HCT116 (cell line): ENCODE measurements at regions not wholly inside any gene's neighbourhood (a gene's known extent, or its start where the extent isn't known, plus 50 kb on each side); places are given as distances from the start of the nearest gene placed in this dataset.

ENCODE experiments used
- ATAC-seq: fragments of 200-7000 bp; cut with Tn5 transposase; 2 replicates; pipeline ENCODE4 v1.9.1; 2020; ENCODE audit warnings: mild to moderate bottlenecking, moderate library complexity
- BruUV-seq: library from RNA; stranded (reverse); fragments of 400-500 nt; replicated peaks from 2 replicates; lab custom pipeline; 2021; lab: Mats Ljungman, UMichigan
- CTCF ChIA-PET: fragments of 300-600 bp; sonication (Branson Sonifier 250); formaldehyde crosslinking; loops from one replicate; lab custom pipeline; 2021; ENCODE audit warnings: antibody characterized with exemption; lab: Charles Lee
- POLR2A ChIA-PET: fragments of 300-600, 350-600 bp; sonication (Branson Sonifier 250); formaldehyde crosslinking; loops from one replicate; lab custom pipeline; 2021; ENCODE audit warnings: antibody characterized with exemption; lab: Charles Lee
- RAD21 ChIA-PET, 2 experiments: fragments of 300-600 bp; sonication (Branson Sonifier 250); formaldehyde crosslinking; loops; one replicate each; lab custom pipeline; 2023; ENCODE audit warnings: low total read pairs in 2 of 2; ENCODE audit not compliant: uncharacterized antibody in 2 of 2, unreplicated experiment in 2 of 2, low non-redundant PET in 1 of 2; lab: Charles Lee
- DNase-seq: peaks from one replicate; pipeline ENCODE4 v3.0.0-alpha.2; 2010; ENCODE audit warnings: low read depth, low spot score
- H2AFZ ChIP-seq: fragments of 200-600 bp; shearing (Covaris generic), sonication (generic); 2 replicates; pipeline ENCODE4 v1.6.1; 2017; ENCODE audit warnings: low read depth, mixed run types, mixed read lengths, antibody characterized with exemption, low read length; ENCODE audit not compliant: poor library complexity, severe bottlenecking
- H3K27ac ChIP-seq: 2 replicates; pipeline ENCODE4 v1.5.1; 2012; ENCODE audit warnings: low read depth, low read length
- H3K27me3 ChIP-seq: fragments of 200-600 bp; sonication (generic); 2 replicates; pipeline ENCODE4 v1.6.1; 2016; ENCODE audit warnings: mixed run types, low read length, mixed read lengths; ENCODE audit not compliant: insufficient read depth
- H3K36me3 ChIP-seq, 2 experiments: fragments of 200-500 bp in 1 of 2; fragments of 200-600 bp in 1 of 2; sonication (Bioruptor generic) in 1 of 2; sonication (generic) in 1 of 2; 2 replicates each; pipeline versions ENCODE4 v1.5.1 to v1.6.1; 2014 to 2016; ENCODE audit warnings: low read length in 2 of 2, inconsistent platforms in 1 of 2, mixed read lengths in 1 of 2, mixed run types in 1 of 2; ENCODE audit not compliant: insufficient read depth in 2 of 2, control insufficient read depth in 1 of 2
- H3K4me1 ChIP-seq, 2 experiments: fragments of 200-600 bp in 1 of 2; sonication (generic) in 1 of 2; 2 replicates each; pipeline versions ENCODE4 v1.5.1 to v1.6.1; 2012 to 2017; ENCODE audit warnings: low read length in 2 of 2, inconsistent platforms in 1 of 2, mild to moderate bottlenecking in 1 of 2, mixed read lengths in 1 of 2, mixed run types in 1 of 2, moderate library complexity in 1 of 2; ENCODE audit not compliant: insufficient read depth in 2 of 2, control insufficient read depth in 1 of 2
- H3K4me2 ChIP-seq: fragments of 200-600 bp; sonication (generic); 2 replicates; pipeline ENCODE4 v1.6.1; 2017; ENCODE audit warnings: mixed run types, low read length, mixed read lengths
- H3K4me3 ChIP-seq, 2 experiments: fragments of 200-600 bp in 1 of 2; sonication (generic) in 1 of 2; replicated peaks in 1 of 2; 2 replicates each; pipeline ENCODE4 v1.5.1; 2011 to 2016; ENCODE audit warnings: low read length in 2 of 2, control low read depth in 1 of 2, low read depth in 1 of 2, mild to moderate bottlenecking in 1 of 2, mixed read lengths in 1 of 2, mixed run types in 1 of 2
- H3K79me2 ChIP-seq: fragments of 200-600 bp; sonication (generic); 2 replicates; pipeline ENCODE4 v1.6.1; 2017; ENCODE audit warnings: mild to moderate bottlenecking, mixed run types, low read length, moderate library complexity, mixed read lengths; ENCODE audit not compliant: insufficient read depth
- H3K9ac ChIP-seq: fragments of 200-600 bp; sonication (generic); 2 replicates; pipeline ENCODE4 v1.6.1; 2016; ENCODE audit warnings: low read length, mixed read lengths
- H3K9me2 ChIP-seq: fragments of 200-600 bp; sonication (generic), shearing (Covaris generic); 2 replicates; pipeline ENCODE4 v1.6.1; 2017; ENCODE audit warnings: mixed run types, mild to moderate bottlenecking, moderate library complexity; ENCODE audit not compliant: insufficient read depth
- H3K9me3 ChIP-seq, 2 experiments: fragments of 200-500 bp in 1 of 2; fragments of 200-600 bp in 1 of 2; sonication (Bioruptor generic) in 1 of 2; sonication (generic) in 1 of 2; 2 replicates each; pipeline ENCODE4 v1.6.1; 2014 to 2017; ENCODE audit warnings: low read length in 2 of 2, mixed read lengths in 2 of 2, inconsistent platforms in 1 of 2, low read depth in 1 of 2, mild to moderate bottlenecking in 1 of 2, mixed run types in 1 of 2, moderate library complexity in 1 of 2; ENCODE audit not compliant: control insufficient read depth in 1 of 2, insufficient read depth in 1 of 2
- H4K20me1 ChIP-seq: fragments of 200-600 bp; sonication (generic), shearing (Covaris generic); 2 replicates; pipeline ENCODE4 v1.6.1; 2017; ENCODE audit warnings: mixed run types, mild to moderate bottlenecking, moderate library complexity; ENCODE audit not compliant: insufficient read depth
- EGR1 ChIP-seq: IDR thresholded peaks from 2 replicates; pipeline ENCODE4 v1.6.1; 2012; ENCODE audit warnings: low read depth
- EZH2 ChIP-seq: fragments of 200-600 bp; sonication (generic); IDR thresholded peaks from 2 replicates; pipeline ENCODE4 v1.6.1; 2017; ENCODE audit warnings: antibody characterized with exemption, mixed run types
- JUND ChIP-seq: IDR thresholded peaks from 2 replicates; pipeline ENCODE4 v1.6.1; 2012
- SRF ChIP-seq: IDR thresholded peaks from 2 replicates; pipeline ENCODE4 v1.6.1; 2012; ENCODE audit warnings: low read depth
- TCF7L2 ChIP-seq: IDR thresholded peaks from 2 replicates; pipeline ENCODE4 v1.7.0; 2011; ENCODE audit warnings: borderline replicate concordance, inconsistent platforms; ENCODE audit not compliant: insufficient read depth, insufficient read length; ENCODE audit errors: extremely low read depth
- YY1 ChIP-seq: IDR thresholded peaks from 2 replicates; pipeline ENCODE4 v1.6.1; 2011; ENCODE audit warnings: low read length, low read depth, moderate library complexity, mild to moderate bottlenecking; ENCODE audit not compliant: insufficient replicate concordance; ENCODE audit errors: extremely low read depth
- ZNF274 ChIP-seq: fragments of 200-500 bp; sonication (Bioruptor generic); IDR thresholded peaks from 2 replicates; pipeline ENCODE4 v1.6.1; 2014; ENCODE audit warnings: mild to moderate bottlenecking, low read depth, low read length, inconsistent platforms
- intact Hi-C: fragments of 100-400 bp; cut with micrococcal nuclease; formaldehyde crosslinking; loops from 2 replicates; pipeline ENCODE4 v1.10.0; 2022

GRCh38 chr18:53935803-53936202, 288.7 kb downstream of the MBD2 start:
- Histone ChIP-seq H3K27ac (no peak overlapping the region), H3K4me3 (no peak overlapping the region), H3K9me2 (no peaks in the 10 kb centered on the region), H3K36me3 (no peaks in the 10 kb centered on the region), H3K79me2 (no peaks in the 10 kb centered on the region), H3K4me1 (no peaks in the 10 kb centered on the region), H3K9me3 (no peaks in the 10 kb centered on the region), H3K27me3 (no peaks in the 10 kb centered on the region), H3K4me2 (no peak overlapping the region), H4K20me1 (no peaks in the 10 kb centered on the region), H2AFZ (no peak overlapping the region), H3K9ac (no peak overlapping the region)
- DNase-seq (no peak), ATAC-seq (no peak)
- ChIA-PET RAD21 (no interaction called here), CTCF (no interaction called here), POLR2A (no interaction called here)
- TF ChIP-seq YY1 = no peak
- TF ChIP-seq EZH2 = no peak
- no peak for TF ChIP-seq SRF
- intact Hi-C loops = no loop called here
- BruUV-seq = no TSS peak

GRCh38 chr18:53935399-53935798, 289.1 kb downstream of the MBD2 start:
- H3K4me3 ChIP-seq = no peak overlapping the region
- no peaks in the 10 kb centered on the region for H3K4me1 ChIP-seq
- H3K79me2 ChIP-seq = no peaks in the 10 kb centered on the region
- no peaks in the 10 kb centered on the region for H3K36me3 ChIP-seq
- no peak overlapping the region for H2AFZ ChIP-seq
- no TSS peak for BruUV-seq
- no peaks in the 10 kb centered on the region for H3K9me2 ChIP-seq
- TF ChIP-seq TCF7L2 (no peak), EGR1 (no peak), JUND (no peak), ZNF274 (no peak)
- ChIA-PET POLR2A (no interaction called here), CTCF (no interaction called here), RAD21 (no interaction called here)
- no peaks in the 10 kb centered on the region for H3K27me3 ChIP-seq
- H3K9me3 ChIP-seq = no peaks in the 10 kb centered on the region
- no peak for DNase-seq
- intact Hi-C loops = no loop called here
- no peaks in the 10 kb centered on the region for H4K20me1 ChIP-seq
- no peak overlapping the region for H3K9ac ChIP-seq
- ATAC-seq = no peak
- H3K4me2 ChIP-seq = no peak overlapping the region
- H3K27ac ChIP-seq = no peak overlapping the region
